Activated CD4-positive, alpha-beta T cell treated with anti-CD3 and anti-CD28 coated beads, Interleukin-10, Interleukin-2, amounts not matched to agents 100 ng/mL and 50 ng/mL, durations not matched to agents 16 hours and 8 hours (primary cell): ENCODE measurements at regions not wholly inside any gene's neighbourhood (a gene's known extent, or its start where the extent isn't known, plus 50 kb on each side); places are given as distances from the start of the nearest gene placed in this dataset.

ENCODE experiments used
- DNase-seq: peaks from one replicate; pipeline ENCODE4 v3.0.0-alpha.2; 2020

DNA sequence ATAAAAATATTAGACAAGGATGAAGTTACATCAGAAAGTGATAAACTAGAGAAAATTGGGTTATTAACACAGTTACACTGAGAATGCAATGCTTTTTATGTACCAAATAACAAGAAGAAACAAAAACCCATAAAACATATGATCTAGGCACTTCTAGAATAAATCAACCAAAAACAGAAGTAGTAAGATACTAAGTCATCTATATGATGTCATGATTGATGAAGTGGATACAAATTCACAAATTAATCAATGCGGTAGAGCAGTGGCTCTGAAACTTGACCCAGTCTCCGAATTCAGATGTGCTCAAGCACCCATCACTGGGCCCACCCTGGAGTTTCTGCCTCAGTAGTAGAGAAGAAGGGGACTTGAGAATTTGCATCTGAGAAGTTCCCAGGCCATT, 112.1 kb upstream of the SSTR4 start:
- DNase-seq = no peak

GRCh38 chr20:22924046-22924737, 110.9 kb upstream of the SSTR4 start:
- DNase-seq = no peak

DNA sequence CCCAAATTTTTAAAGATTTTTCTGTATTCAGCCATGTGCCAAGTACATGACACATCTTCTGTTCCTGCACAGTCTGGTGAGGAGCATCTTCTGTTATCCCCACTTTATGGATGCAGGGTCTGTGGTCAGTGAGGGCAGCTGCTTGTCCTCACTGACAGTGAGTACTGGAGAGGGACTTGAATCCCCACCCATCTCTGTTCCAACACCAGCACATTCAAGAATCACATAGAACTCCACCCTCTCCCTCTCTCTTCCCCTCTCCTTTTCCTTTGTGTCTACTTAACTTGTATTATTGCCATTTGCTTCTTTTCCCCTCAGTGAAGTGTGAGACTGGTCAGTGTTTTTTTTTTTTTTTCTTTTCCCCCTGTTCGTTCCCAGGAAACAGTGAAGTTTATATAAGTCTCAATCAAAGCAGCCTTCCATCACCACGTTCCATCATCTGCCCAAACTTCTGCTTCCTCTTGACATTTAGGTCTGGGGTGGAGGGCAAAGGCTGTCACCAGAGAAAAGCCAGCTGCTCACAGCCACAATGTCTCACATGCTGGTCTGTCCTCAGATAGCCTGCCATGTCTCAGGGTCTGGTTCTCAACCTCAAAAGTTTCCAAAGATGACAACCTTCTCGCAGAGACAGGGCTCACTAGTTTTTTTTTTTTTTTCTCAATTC, 110.0 kb upstream of the SSTR4 start:
- DNase-seq = no peak

DNA sequence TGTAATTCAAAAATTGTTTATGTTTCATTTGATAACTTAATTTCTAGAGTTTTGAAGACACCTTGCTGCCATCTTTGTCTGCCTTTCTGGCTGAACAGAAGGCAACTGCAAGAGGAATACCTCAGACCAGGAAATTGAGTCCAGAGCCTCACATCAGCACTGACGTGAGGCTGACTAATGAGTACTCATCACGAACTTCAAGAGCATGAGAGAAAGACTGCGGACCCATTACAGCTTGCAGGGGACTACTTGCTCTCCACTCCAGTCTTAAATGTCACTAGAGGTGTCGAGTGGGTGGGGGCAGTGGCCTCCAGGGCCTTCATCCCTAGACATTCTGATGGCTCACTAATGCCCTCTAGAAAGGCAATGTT, 109.5 kb upstream of the SSTR4 start:
- DNase-seq = no peak

GRCh38 chr20:22927537-22927936, 107.6 kb upstream of the SSTR4 start:
- DNase-seq = no peak

DNA sequence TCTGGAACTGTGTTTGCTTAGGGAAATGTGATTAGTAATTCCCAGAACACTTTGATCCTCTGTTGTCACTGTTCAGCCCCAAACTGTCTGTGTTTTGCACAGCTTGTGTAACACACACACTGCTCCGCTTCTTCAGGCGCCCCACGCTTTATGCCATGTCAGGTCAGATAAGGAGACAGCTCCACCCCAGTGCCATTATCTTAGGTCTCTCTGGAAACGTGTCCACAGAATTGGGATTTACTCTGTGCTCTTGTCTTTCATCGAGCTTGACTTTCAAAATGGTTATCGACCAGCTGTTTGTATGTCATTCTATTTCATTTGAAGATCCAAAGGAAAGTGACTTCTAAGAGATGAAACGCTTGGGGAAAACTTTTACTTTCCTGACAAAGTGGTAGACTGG, 106.4 kb upstream of the SSTR4 start:
- DNase-seq = no peak

DNA sequence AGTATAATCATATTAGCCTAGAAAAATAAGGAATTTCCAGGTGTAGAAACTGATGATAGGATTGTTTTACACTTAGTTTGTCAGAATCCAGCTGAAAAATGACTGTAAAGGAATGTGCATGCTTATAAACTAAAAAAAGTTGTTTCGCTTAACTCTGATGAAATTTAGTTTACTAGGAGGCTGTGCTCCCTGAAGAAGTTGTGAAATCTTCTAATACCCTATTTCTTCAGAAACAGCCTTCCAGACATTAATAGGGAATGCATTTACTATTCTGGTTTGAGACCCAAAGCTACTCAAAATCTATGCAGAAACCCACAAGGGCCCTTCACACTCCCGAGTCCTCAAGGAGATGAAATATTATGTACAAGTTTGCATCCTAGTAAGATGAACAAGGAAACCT, 105.5 kb upstream of the SSTR4 start:
- DNase-seq = no peak

- no peak for DNase-seq
These were observed 103.2 kb upstream of the SSTR4 start for GRCh38 chr20:22931653-22932608.

DNA sequence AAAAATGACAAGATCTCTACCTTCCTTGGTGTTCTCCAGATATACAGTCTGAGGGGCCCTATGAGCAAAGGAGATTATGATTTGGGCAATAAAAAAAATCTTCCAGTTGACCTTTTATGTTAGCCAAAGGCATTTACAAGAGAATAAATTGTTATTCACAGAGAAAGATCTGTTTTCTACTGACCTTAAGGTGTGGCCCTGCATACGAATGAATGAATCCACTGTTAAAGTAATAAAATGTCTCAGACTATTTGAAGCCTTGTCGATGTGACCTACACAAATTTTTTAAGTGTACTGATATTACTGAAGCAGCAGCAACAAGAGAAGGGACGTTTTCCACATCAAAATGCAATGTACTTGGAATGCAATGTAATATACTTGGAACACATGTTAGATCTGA, 95.9 kb upstream of the SSTR4 start:
- no peak for DNase-seq

DNA sequence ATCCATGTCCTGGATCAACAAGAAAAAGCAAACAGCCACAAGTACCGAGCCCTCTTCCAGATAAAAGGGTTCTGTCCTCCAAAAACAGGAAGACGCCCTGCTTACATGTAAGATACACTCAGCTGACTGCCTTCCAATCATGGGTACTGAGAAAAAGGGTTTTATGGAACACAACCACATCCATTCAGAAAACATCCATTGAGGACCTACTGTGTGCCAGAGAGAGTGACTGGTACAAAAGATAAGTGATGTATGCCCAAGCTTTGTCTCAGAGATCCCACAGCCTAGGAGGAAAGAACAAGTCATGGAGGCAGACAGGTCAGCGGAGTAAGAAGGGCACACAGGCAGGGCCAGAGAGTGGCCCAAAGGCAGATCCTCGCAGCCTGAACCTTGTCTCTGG, 94.8 kb upstream of the SSTR4 start:
- no peak for DNase-seq

DNA sequence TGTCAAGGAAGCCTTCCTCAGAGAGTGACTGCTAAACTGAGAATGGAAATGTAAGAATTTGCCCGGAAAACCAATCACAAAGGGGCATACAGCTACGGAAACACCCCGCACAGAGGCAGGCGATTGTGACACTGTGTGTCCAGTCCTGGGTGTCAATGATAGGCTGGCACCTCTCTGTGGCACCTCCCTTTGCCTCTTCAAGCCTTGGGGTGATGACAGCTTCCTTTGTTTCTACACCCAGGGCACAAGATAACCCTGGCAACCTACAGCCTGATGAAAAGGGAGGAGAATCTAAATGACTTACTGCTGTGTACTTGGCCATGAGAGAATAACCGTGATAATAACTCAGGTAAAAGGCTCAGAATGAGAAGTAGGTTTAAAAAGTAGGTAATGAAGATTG, 93.6 kb upstream of the SSTR4 start:
- no peak for DNase-seq

GRCh38 chr20:22942742-22943141, 92.4 kb upstream of the SSTR4 start:
- DNase-seq = no peak

DNA sequence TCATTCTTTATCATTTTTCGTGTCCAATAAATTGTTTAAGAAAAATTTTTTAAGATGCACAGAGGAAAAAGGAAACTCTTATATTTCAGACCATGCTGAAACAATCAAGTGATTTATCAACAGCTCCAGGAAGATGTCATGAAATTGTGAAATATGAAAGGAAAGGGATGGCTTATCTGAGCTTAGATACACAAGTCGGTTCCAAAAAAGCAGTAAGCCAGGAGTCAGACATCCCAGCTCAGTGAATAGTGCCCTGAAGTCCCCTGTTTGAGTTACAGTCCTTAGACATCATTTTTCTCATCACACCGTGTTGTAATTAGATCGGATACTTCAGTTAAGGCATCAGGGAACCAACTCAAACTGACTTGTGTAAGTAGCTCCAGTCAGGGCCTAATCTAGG, 91.0 kb upstream of the SSTR4 start:
- DNase-seq = no peak

DNA sequence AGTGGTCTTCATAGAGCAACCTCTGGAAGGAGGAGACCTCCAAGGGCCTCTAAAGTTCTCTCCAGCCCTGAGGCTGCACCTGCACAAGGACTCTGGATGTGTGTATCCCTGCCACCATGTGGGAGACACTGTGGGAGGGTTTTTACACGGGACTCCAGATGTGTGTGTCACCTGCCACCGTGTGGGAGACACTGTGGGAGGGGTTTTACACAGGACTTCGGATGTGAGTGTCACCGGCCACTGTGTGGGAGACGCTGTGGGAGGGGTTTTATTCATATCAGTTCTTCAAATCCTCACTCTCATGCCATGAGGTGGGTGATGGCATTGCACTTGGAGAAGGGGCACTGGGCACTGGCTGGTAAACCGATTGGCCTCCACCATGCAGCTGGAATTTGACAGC, 90.2 kb upstream of the SSTR4 start:
- no peak for DNase-seq

- no peak for DNase-seq
These were observed 88.5 kb upstream of the SSTR4 start for GRCh38 chr20:22946596-22946995.

- DNase-seq = no peak
These were observed 85.6 kb upstream of the SSTR4 start for GRCh38 chr20:22949331-22950109.

GRCh38 chr20:22951966-22952365, 83.1 kb upstream of the SSTR4 start:
- DNase-seq = no peak

- no peak for DNase-seq
These were observed 80.5 kb upstream of the SSTR4 start for GRCh38 chr20:22954661-22955060.

GRCh38 chr20:22958390-22958789, 76.7 kb upstream of the SSTR4 start:
- no peak for DNase-seq

GRCh38 chr20:22962567-22963439, 72.3 kb upstream of the SSTR4 start:
- no peak for DNase-seq

GRCh38 chr20:22963581-22963980, 71.5 kb upstream of the SSTR4 start:
- no peak for DNase-seq
